HG02870 (cell line): ENCODE measurements at regions not wholly inside any gene's neighbourhood (a gene's known extent, or its start where the extent isn't known, plus 50 kb on each side); places are given as distances from the start of the nearest gene placed in this dataset.

Experiments used
- ATAC-seq: cut with Tn5 transposase; IDR thresholded peaks from one replicate; pipeline ENCODE4 v1.9.1; 2021; ENCODE audit warnings: mild to moderate bottlenecking, moderate library complexity; ENCODE audit not compliant: unreplicated experiment

DNA sequence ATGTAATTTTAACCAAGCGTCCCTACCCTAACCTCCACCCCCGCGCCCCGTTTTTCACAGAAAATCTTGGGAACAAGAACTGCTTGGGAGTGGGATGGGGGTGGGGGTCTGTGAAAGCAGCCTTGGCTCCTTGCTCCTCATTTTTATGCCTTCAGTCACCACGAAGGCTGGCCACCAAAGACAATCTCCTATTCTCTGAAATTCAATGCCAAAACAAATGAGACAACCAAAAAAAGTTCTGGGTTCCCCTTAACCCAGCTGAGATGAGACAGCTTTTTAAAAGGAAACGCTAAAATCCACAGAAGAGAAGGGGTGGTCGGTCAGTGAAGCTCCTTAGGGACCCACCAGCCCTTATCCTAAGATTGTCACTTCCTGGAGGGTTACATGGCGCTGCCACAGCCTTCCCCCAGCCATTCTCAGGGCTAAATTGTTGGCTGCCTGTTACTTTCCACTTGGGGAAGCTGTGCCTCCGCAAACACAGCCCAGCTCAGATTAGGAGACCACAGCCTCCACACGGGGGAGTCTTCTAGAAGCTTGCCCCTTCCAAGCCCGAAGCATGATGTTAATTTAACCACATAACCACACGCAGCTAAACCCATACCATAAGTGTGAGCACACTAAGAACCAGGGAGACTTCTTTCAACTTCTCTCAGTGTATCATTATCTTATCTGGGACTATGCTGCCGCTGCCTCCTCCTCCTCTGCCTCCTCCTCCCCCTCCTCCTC lies 136.3 kb downstream of the FOXD1 start:
- no peak for ATAC-seq

DNA sequence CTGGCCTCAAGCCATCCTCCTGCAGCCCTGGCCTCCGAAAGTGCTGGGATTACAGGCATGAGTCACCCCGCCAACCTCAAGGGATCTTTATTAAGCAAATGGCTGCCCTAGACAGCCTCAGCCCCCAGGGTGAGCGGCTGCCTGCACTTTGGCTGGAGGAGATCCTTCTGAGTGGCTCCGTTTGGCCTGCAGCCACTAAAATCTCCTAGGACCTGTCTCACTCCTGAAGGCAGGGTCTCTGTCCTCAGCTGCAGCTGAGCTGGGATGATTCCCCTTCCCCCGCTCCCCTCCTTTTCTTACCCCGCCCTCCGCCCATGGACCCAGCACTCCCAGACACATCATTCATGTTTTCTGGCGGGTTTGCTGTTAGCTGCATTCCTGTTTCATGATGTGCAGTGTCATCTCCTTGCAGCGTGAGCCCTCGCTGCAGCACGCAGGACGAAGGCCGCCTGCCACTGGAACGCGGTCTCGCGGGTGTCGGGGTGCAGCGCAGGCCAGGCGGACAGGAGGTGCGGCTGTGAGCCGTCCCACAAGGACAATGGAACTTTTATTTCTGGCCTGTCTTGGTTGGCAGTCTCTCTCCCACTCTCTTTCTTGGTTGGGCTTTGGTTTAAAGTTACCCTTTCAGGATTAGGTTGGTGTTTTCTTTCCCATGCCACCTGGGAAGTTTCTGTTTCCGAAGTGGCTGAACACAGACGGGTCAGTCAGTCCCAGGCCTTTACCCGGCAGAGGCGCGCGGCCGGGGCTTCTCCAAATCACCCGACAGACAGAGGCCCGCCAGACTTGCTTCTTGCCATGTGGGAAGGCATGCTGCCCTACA lies 137.1 kb downstream of the FOXD1 start:
- no peak for ATAC-seq

DNA sequence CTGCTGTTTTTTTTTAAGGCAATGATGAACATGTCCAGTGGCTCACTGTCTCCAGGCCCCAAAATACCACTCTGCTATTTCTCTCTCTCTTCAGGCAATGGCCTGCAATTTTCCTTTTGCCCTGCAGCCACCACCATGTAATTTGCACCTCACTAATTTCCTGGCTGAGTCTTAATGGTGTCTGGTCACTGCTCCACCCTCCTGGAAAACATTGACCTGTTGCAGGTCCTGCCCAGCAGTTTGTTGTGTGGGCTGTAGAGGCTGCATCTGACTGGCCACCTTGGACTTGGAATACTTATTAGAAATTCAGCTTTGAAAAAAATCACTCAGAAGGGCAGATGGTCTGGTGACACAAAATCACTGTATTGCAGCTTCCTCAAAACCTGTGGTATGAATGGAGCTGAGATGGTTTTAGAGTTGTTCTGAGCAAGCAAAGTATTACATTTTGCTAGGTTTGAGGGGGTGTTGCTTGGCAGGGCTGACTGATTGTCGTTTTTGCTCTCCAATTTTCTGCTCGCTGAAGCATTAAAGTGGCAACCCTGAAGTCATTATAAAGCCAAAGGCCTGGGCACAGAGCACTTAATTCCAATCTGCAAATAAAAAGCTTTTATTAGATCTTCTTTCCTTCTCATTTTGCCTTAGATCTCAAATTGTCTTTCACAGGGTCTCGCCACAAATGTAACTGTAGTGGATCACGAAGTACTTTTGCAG lies 134.8 kb downstream of the TMEM174 start:
- no peak for ATAC-seq

DNA sequence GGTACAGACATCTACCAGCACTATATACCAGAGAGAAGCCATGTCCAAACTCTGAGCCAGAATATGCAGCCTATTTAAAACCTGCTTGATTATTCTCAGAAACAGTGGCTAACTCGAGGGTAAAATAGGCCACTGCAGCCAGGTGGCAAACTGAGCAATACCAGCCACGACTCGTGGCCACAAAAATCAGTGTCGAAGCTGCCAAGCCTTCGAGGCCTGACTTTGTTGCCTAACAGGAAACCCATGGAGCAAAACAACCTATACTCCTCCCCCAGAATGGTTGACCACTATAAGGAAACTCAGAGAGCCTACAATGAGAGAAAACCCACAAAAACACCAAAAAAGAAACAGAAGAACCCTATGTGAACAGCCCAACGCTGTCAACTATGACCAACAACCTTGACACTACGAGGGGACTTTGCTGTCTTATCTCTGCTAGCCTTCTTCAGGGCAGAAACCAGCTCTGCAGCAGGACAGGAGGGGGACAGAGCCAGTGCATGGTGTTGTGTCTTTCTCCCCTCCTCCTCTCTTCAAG lies 133.8 kb downstream of the TMEM174 start:
- ATAC-seq = no peak

DNA sequence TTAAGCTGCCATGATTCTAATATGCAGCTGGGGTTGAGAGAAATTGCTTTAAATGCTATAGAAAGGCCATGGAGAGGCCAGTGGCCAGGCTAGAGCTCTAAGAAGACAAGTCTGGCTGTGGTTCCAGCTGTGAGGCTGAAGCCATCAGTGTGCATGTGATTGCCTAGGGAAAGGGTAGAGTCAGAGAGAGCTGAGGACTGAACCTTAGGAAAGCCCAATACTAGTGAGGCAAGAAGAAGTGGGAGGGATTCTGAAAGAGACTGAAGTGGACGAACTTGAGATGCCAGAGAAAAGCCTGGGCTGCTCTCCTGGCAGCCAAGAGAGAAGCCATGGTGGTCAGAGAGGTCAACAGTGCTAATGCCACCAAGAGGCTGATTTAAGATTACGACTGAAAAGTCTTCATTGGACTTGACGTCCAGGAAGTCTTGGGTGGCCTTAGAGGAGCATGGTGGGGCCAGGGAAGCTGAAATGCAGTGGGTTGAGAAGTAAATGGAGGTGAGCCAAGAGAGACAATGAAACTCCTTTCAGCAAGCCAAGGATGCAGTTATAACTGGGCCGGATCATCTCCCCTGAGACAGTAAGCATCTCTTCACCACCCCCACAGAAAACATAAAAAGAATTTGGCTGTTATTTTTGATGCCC lies 133.2 kb downstream of the TMEM174 start:
- ATAC-seq = no peak

DNA sequence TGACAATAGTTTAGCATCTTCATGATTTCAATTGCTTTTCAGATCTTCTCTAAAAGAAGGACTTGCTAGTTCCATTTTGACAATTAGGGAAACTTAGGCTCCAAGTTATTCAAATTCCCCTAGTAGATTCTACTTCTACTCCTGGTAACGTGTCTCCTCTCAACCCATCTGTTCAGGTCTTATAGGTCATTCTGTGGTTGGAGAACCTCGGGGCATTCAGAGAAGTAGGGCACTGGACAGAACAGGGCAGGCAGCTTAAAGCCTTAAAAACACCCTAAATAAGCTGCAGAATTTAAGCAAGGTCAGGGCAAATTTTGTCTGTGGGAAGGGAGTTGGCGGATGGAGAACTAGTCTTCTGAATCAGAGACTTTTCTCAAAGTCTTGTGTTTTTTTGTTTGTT lies 132.4 kb downstream of the TMEM174 start:
- ATAC-seq = no peak

DNA sequence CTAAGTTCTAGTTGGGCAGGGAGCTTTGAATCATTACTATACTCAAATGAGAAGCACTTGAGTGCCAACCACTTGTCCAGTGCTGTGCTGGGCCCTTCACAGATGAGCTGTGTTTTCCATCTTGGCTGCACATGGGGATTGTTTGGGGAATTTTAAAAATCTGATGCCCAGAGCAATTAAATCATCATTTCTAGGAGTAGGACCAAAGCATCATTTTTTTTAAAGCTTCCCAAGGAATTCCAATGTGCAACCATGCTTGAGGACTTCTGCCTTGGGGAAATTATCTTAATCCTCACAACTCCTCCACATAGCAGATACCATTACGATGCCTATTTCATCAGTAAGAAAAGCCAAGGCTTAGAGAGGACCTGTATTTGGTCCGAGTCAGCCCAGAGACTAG lies 131.4 kb downstream of the TMEM174 start:
- no peak for ATAC-seq

DNA sequence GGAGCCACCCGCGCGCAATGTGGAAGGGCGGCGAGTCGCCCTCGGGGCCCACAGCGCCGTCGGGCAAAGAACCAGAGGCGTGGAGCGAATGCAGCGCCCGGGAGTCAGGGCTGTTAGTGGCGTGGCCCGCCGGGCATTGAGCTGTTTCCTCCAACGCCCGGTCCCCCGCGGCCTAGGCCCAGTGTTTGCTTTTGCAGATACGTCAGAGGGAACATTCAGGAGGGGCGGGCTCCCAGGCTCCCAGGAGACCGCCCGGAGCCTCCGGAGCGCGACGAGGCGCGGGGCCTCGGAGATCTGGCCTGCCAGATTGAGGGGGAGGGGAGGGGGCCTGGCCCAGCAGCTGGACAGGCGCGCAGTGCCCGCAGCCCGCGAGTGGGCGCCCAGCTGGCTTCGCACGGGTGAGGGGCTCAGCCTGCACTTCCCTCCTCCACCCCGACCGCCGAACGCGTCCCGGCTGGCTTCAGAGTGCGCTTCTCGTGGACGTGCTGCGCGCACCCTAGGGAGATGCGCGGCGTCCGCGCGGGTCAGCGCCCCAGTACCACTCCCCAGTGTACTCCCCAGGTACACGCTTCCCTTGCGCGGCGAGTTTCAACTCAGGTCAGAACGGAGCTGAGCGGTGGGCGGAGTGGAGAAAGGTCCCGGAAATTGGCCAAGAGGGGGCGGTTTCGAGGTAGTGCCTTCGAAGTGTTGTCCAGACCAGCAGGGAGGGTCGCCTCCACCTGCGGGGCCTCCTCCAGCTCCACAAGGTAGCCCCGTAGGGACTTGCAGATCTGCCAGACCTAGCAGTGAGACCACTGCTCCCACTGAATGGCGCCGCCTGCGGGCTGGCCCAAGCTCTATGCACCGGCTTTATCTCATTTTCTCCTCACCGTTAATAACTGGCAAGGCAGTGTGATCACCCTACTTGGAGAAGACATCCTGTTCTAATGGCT lies 130.4 kb downstream of the TMEM174 start:
- ATAC-seq = no peak

DNA sequence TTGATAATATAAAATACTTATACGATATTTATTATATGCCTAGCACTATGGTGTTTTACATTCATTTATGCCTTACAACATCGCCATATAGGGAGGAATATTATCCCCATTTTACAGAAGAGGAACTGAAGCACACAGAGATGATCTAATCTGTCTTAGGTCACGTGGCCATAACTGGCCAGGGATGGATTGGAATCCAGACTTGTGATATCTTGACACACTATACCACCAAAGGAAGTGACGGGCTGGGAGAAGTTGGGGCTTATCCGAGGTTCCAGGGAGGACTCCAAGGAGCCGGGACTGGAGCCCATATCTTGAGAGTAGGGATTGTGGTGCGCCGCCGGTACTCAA lies 129.8 kb downstream of the TMEM174 start:
- ATAC-seq = no peak

DNA sequence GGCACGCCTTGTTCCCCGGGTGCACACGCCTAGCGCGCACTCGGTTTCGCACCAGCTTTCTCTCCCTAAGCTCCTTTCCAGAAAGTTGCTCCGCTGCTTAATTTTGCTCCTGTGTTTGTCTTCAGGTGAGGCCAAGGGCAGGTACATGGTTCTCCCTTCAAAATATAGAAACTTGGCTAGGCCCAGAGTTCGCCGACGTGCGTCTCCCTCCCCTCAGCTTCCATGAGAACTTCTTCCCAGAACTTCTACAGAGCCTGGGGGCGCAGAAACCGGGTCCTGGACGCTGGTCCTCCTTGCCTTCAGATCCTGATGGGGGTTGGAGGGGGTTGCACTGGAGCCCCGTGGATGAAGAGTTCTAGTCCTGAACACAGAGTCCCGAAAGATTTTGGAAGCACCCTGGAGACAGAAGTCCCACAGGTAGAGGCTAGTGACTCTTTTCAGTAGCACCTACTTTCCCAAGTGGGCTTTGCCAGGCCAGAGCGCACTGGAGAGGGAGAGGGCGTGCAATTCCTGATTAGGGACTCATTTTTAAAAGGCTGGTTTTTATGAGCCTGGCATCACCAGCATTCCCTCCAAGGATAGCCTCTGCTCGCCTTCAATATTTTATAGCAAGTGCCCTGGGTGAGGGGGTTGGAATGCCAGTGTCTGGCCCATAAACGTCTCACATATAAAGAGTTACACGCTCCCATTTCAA lies 128.4 kb downstream of the TMEM174 start:
- no peak for ATAC-seq

DNA sequence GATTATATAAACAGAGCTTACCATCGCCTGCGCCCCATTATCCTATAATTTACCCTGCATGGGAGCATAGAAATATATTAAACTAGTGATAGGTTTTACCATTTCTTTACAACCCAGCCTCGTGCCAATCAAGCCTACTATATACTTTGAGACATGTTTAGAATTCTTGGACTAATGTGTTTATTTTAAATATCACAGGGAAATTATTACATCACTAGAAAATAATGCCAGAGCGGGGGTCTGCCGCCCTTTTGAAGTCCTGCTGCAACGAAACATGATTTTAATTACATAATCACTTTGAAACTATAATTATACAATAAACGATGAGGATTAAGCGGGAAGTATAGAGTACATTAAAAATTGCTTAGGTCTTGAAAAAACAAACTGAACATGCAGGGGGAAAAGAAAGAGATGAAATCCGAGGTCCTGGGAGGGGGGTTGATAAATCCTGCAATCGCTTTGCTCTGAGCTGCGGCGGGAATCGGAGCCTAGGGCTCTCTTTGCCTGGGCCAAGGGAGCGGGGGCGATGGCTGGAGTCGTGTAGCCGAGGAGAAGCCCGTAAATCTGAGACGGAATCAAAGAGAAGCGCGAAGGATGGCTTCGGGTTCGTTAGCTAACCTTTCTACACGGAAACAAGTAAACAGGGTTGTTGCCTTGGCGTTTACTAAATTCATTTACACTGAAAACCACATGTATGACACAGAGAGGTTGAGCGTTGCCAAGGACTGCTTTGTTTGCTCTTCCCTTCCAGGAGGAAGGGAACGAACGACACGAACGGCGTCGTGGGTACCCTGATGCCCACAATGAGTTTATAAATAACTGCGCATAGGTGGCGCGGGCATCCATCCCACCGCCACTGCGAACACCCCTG lies 127.6 kb downstream of the TMEM174 start:
- ATAC-seq = no peak

DNA sequence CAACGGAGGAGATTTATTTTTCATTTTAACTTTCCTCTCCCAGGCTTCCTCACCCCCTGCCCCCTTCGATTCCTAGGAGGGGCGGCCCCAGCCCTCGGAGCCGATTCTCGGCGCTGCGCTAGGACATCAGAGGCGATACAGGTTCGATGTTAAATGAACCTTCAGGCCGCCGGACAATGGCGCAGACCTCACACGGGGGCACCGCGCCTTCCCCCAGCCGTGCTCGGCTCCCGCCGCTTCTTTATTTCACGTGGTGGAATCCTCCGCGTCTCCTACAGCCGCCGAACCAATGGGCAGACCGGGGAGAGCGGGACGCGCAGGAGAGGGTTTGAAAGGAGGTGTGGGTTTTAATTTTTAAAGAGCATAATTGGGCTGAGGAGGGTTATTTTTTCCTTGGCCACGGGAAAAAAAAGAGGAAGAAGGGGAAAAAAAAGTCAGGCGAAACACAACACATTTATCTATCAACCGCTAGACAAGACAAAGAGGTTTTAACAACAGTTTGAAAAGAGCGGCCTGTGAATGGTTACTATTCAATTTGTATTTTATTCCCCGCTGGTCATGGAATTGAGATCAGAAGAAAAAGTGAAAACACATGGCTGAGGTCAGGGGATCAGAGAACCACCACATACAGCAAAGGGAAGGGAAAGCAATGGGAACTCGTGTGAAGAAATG lies 126.8 kb downstream of the TMEM174 start:
- no peak for ATAC-seq

DNA sequence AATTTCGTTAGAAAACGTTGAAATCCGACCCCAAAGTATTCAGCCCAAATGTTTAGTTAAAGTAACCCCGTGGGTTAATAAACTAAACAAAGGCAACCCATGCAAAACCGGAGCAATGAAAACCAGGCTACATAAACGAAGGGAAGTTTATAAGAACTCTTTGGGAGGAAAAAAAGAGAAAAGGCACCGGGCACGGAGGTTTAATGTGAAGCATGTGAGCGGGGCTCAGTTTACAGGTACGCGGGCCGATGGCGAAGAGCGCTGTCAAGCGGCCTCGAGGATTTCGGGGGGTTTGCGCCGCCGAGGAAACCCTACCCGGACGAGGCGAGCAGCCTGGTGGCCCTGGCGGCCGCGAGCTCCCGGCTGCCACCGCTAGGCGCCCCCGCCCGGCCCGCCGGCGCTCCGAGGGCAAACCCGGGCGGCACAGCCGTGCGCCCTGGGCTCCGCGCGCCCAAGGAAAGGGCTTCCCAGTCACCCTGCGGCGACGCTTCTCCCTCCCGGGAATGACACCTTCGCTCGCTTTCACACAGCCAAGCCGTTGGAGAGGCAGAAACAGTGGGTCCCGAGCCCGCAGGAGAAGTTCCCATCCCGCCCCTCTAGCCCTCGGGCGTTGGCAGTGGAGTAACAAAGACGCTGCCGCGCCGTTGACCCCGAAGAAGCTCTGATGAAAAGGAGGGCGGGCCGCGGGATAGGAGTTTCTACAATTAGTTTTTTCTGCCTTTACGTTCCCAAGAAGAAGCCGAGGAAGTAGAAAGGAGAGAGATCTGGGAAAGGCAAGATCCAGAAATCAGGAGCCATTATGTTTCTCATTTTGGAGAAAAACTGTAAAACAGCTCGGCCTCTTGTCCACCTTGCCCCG lies 126.0 kb downstream of the TMEM174 start:
- no peak for ATAC-seq

DNA sequence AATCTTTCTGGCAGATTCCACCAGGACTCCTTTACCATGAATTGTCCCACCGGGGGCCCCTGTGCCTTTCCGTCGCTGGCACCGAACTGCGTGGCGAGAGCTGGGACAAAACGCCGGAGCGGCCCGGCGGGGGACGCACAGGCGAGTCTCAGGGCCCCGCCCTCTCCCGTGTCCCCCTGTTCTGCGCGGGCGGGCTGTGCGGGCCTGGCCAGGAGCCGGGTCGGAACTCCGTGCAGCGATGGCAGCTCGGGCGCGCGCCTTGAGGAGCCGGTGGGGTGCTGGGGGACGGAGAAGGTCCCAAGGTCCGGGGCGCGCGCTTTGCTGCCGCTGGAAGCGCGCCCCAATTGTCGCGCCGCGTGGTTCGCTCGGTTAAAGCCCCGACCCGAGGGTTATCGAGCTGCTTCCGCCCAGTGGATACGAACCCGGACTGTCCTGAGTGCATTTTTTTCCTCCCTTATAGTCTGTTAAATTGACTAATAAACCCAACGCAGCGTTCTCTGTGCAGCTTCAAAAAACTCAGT lies 125.3 kb downstream of the TMEM174 start:
- no peak for ATAC-seq

DNA sequence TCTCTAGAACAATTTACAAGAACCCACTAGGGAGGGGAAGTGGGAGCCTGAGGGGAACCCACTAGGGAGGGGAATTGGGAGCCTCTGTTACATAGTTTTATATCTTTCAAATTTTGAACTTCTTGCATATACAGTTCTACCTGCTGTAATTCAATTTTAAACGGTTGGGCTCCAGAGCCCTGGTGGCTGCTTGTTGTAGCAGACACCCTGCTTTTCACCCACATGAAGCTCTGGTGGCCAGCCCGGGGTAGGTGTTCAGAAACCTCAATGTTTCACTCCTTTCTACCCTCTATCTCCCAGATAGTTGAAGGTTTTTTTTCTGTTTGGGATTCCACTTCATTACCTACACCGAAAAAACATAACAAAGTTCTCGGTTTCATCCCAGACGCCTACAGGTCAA lies 124.4 kb downstream of the TMEM174 start:
- no peak for ATAC-seq

DNA sequence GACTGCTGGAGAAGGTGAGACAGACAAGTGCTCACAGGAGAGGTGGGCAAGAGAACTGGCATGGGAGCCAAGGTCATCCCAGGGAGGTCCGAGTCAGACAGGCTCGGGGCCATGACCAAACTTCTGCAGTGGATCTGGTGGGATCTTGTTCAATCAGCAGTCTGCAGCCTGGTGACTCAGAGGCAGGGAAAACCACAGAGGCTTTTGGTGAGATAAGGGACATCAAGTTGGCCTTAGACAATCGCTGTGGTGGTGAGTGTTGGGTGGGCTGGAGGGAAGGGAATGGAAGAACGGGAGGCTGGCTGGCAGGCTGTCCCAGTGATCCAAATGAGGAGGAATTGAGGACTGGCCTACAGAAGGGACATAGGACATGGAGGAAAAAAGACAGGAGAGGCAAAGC lies 123.8 kb downstream of the TMEM174 start:
- ATAC-seq = no peak

DNA sequence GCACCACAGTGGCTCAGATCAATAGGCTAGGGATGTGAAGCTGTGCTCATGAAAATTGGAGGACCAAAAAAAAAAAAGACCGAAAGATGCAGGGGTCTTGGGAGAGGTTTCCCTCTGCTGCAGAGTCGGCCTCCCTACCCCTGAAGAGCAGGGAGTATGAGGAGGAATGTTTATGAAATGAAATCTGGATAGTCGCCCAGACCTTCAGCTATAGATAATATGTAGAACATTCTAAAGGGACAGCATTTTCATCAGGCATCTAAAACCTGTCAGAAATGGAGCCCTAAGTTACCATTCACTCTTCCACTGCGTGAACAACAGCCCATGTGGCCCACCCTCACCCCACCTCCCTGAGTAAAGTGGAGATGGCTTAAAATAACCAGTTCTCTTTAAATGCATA lies 122.9 kb downstream of the TMEM174 start:
- ATAC-seq = no peak
